Fibroblast of pulmonary artery (primary cell): ENCODE measurements at regions not wholly inside any gene's neighbourhood (a gene's known extent, or its start where the extent isn't known, plus 50 kb on each side); places are given as distances from the start of the nearest gene placed in this dataset.
"Not testable (repeated sequence)": the region's sequence is repeated elsewhere in the genome, so short reads cannot be mapped to it uniquely, and the experiment has no call there.

Experiments
- DNase-seq: peaks from one replicate; pipeline ENCODE4 v3.0.0-alpha.2; 2010; ENCODE audit warnings: low read depth
- H3K4me3 ChIP-seq: replicated peaks from 2 replicates; pipeline ENCODE4 v1.5.1; 2011; ENCODE audit warnings: low read depth, mild to moderate bottlenecking, control low read depth, low read length, moderate library complexity
- TF ChIP-seq, protein P1 (sequence below): IDR thresholded peaks from 2 replicates; pipeline ENCODE4 v1.5.1; 2011; ENCODE audit warnings: mild to moderate bottlenecking, control low read depth, low read length, inconsistent platforms; ENCODE audit errors: missing control alignments

DNA sequence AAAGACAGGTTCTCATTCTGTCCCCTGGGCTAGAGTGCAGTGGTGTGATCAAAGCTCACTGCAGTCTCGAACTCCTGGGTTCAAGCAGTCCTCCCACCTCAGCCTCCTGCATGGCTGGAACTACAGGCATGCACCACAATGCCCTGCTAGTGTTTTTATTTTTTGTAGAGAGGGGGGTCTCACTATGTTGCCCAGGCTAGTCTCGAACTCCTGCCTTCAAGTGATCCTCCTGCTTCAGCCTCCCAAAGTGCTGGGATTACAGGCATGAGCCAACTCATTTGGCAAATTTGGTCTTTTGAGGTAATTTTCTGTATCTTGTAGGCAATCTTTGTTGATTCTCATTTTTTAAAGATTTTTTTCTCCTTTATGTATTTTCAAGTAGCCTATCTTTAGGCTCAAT is 205.7 kb downstream of the ZIC5 start:
- DNase-seq = no peak
- TF ChIP-seq, protein P1, sequence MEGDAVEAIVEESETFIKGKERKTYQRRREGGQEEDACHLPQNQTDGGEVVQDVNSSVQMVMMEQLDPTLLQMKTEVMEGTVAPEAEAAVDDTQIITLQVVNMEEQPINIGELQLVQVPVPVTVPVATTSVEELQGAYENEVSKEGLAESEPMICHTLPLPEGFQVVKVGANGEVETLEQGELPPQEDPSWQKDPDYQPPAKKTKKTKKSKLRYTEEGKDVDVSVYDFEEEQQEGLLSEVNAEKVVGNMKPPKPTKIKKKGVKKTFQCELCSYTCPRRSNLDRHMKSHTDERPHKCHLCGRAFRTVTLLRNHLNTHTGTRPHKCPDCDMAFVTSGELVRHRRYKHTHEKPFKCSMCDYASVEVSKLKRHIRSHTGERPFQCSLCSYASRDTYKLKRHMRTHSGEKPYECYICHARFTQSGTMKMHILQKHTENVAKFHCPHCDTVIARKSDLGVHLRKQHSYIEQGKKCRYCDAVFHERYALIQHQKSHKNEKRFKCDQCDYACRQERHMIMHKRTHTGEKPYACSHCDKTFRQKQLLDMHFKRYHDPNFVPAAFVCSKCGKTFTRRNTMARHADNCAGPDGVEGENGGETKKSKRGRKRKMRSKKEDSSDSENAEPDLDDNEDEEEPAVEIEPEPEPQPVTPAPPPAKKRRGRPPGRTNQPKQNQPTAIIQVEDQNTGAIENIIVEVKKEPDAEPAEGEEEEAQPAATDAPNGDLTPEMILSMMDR = no peak
- H3K4me3 ChIP-seq = no peak overlapping the region

DNA sequence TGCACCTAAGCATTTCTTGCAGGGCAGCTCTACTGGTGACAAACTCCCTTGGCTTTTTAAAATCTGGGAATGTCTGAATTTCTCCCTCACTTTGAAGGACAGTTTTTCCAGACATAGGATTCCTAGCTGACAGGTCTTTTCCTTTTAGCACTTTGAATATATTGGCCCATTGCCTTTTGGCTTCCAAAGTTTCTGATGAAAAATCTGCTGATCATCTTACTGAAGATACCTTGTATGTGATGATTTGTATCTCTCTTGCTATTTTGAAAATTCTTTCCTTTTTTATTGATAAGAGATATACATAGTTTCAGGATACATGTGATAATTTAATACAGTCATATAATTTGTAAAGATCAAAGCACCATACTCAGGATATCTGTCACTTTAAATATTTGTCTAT is 211.1 kb downstream of the ZIC5 start:
- TF ChIP-seq, protein P1 = no peak
- H3K4me3 ChIP-seq = no peak overlapping the region
- DNase-seq = no peak

DNA sequence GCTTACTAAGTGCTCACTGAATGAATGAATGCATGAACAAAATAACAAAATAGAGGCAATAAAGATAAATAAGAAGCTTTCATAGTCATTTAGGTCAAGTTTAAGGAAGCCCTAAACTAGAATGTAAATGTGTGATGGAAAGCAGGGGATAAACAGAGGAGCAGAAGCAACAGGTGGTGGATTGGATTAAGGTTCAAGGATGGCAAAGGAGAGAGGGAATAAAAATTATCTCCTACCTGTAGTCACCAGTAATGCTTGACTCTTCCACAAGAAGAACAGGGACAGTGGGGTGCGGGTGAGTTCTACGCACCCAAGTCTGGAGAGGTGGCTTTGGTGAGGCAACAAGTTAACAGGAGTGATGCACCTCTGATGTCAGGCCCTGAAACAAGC is 212.4 kb downstream of the ZIC5 start:
- DNase-seq = no peak
- no peak overlapping the region for H3K4me3 ChIP-seq
- TF ChIP-seq, protein P1 = no peak

DNA sequence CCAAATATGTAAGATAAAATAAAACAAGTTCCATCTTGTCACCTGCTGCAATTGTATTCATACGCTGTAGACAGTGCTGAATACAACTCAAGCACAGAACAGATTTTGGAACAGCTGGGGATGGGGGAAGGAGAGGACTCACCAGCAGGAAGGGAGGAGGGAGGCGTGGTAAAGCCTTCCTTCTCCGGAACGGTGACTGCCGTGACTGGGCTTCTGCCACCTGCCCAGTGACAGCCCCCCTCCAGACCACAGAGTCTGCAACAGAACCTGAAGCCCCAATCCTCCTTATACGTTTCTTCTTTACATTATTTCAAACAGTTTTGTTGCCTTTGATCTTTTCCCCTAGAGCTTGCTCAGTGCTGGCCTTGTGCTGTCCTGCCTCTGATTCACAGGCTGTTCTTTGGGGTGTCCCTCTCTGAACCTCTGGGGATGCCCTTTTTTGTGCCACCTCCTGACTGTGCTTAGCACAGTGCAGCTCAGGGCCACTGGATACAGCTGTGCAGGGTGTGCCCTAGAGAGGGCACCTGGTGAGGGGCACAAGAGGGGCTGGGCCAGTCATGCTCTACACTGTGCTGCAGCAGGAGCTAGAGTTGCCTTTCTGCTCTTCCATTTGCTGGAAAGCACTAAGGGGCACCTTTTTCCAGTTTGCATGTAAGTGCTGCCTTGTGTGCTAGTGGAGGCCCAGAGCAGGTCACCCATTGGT is 213.0 kb downstream of the ZIC5 start:
- H3K4me3 ChIP-seq = no peak overlapping the region
- TF ChIP-seq, protein P1 = no peak
- no peak for DNase-seq

DNA sequence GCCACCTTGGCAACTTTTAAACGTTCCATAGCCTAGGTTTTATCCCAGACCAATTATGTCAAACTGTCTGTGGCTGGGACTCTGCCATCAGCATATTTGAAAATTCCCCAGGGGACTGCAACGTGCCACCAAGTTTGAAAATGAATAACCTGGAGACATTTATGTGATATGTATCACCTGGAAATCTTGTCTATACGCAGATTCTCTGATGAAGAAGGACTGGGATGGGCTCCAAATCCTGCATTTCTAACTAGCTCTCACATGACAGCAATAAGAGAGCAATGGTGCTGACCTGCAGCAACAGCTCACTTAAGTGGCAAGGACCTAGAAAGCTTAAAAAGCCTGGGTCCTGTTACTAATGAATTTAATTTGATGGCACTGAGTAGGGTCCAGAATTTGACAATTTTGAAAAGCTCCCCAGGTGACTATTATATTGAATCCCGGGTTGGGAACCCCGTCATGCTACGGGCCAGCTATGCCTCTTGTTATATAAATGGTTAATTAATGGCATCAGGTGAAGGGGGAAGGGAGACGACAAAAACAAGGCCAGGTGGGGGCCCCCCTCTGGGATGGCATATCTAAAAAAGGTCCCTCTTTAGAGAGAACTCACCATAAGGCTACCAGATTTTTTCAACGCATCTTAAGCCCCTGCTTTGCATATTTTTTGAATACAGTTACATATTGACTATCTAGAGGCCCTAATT is 213.7 kb downstream of the ZIC5 start:
- H3K4me3 ChIP-seq = no peak overlapping the region
- TF ChIP-seq, protein P1 = no peak
- DNase-seq = no peak

DNA sequence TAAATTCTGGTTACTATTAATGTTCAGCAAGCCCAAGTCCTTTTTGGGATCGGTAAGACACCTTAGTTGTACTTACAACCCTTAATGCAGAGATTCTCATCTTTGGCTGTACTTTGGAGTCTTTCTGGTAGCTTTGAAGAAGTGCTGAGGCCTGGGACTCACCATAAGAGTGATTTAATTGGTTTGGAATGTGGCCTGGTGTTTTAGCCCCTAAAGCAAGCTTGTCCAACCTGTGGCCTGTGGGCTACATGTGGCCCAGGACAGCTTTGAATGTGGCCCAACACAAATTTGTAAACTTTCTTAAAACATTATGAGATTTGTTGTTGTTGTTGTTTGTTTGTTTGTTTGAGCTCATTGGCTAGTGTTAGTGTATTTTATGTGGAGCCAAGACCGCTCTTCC is 215.3 kb downstream of the ZIC5 start:
- TF ChIP-seq, protein P1 = no peak
- DNase-seq = no peak
- H3K4me3 ChIP-seq = no peak overlapping the region

DNA sequence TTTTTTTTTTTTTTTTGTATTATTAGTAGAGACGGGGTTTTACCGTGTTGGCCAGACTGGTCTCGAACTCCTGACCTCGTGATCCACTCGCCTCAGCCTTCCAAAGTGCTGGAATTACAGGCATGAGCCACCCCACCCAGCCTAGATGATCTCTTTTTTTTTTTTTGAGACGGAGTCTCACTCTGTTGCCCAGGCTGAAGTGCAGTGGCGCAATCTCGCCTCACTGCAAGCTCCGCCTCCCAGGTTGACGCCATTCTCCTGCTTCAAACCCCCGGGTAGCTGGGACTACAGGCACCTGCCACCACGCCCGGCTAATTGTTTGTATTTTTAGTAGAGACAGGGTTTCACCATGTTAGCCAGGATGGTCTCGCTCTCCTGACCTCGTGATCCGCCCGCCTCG is 216.8 kb downstream of the ZIC5 start:
- DNase-seq, H3K4me3 ChIP-seq: not testable (repeated sequence)
